Ovary (tissue), 7 donors: ENCODE measurements at regions not wholly inside any gene's neighbourhood (a gene's known extent, or its start where the extent isn't known, plus 50 kb on each side); places are given as distances from the start of the nearest gene placed in this dataset.

Experiments
- DNase-seq, 5 donors: peaks; one replicate each; pipeline ENCODE4 v3.0.0-alpha.2; 2019 to 2020
- H3K27ac ChIP-seq, 2 donors: fragments of 200-600 bp; one replicate each; pipeline versions ENCODE4 v1.5.1 to v1.8.0; 2019 to 2022
- H3K27me3 ChIP-seq: fragments of 200-600 bp; one replicate; pipeline ENCODE4 v1.8.0; 2022
- H3K36me3 ChIP-seq: fragments of 200-600 bp; sonication (generic); one replicate; pipeline ENCODE4 v1.5.1; 2019
- H3K4me1 ChIP-seq: one replicate; pipeline ENCODE4 v1.8.1; 2013; ENCODE audit warnings: mild to moderate bottlenecking, moderate library complexity; ENCODE audit not compliant: insufficient read depth
- H3K4me3 ChIP-seq: fragments of 200-600 bp; sonication (generic); one replicate; pipeline ENCODE4 v1.5.1; 2017
- H3K9me3 ChIP-seq, 2 donors: fragments of 200-600 bp in 1 of 2; sonication (generic) in 1 of 2; one replicate each; pipeline versions ENCODE4 v1.5.1 to v1.8.1; 2013 to 2019; ENCODE audit warnings: mild to moderate bottlenecking in 1 of 2, moderate library complexity in 1 of 2
- CTCF ChIP-seq, 3 donors: fragments of 450-650 bp in 2 of 3; fragments of 200-600 bp in 1 of 3; IDR thresholded peaks; one replicate each; pipeline versions ENCODE4 v1.5.1 to v1.8.0; 2016 to 2022; ENCODE audit warnings: antibody characterized with exemption in 3 of 3, mild to moderate bottlenecking in 1 of 3
- EP300 ChIP-seq: sonication (generic); formaldehyde crosslinking; IDR thresholded peaks from one replicate; pipeline ENCODE4 v1.6.1; 2017; ENCODE audit warnings: antibody characterized with exemption
- POLR2A ChIP-seq: fragments of 450-650 bp; IDR thresholded peaks from one replicate; pipeline ENCODE4 v1.6.1; 2017; ENCODE audit warnings: antibody characterized with exemption, mild to moderate bottlenecking, moderate library complexity
- WGBS, 3 donors: extraction: QIAGEN DNeasy Blood & Tissue Kit in 1 of 3; methylation state at CpG; one replicate each; pipeline versions ENCODE4 v1.1.5 to v1.1.7; 2013 to 2017; 5-methylcytosine and 5-hydroxymethylcytosine counted together
- intact Hi-C, 4 donors: fragments of 100-400 bp; cut with DNase I; formaldehyde crosslinking; loops; one replicate each; pipeline versions ENCODE4 v1.11.0 to v1.15.1; 2022 to 2023
- donor health status: DM: no; HTN: no; CAD: no; lungs with moderate emphysema.
- donor health status: DM: no; HTN: no; CAD: no.
- donor health status: Bipolar disorder and iron deficiency.
- donor health status: DM: no; HTN: no; CAD: no.
- donor health status: DM: yes; HTN: yes; CAD: no.

- TF ChIP-seq POLR2A (no peak), EP300 (no peak), CTCF (IDR thresholded peaks at IDR 0.05) (no peak)
- Histone ChIP-seq H3K27me3 (no peaks in the 10 kb centered on the region), H3K36me3 (no peaks in the 10 kb centered on the region), H3K4me3 (no peak overlapping the region), H3K9me3 (no peaks in the 10 kb centered on the region), H3K27ac (no peak overlapping the region), H3K4me1 (no peaks in the 10 kb centered on the region)
- 44 to 58% (median 53%) methylated on average over 4 of the region's 4 CpGs for WGBS, 3 donors
- DNase-seq, result no peak
- intact Hi-C loops, result no loop called here
Observed at GRCh38 chr15:35834216-35834830, 288.4 kb upstream of the DPH6 start.

- WGBS, 3 donors, result 74 to 85% (median 82%) methylated on average over 2 of the region's 2 CpGs
- DNase-seq, result no peak
- Histone ChIP-seq H3K4me1 (no peaks in the 10 kb centered on the region), H3K27ac (no peak overlapping the region), H3K27me3 (no peaks in the 10 kb centered on the region), H3K9me3 (no peaks in the 10 kb centered on the region), H3K4me3 (no peak overlapping the region), H3K36me3 (no peaks in the 10 kb centered on the region)
- intact Hi-C loops, result no loop called here
- TF ChIP-seq CTCF (IDR thresholded peaks at IDR 0.05) (no peak), EP300 (no peak)
Observed at GRCh38 chr15:35834866-35835265, 288.9 kb upstream of the DPH6 start.

- DNase-seq, result no peak
- Histone ChIP-seq H3K9me3 (no peaks in the 10 kb centered on the region), H3K27me3 (no peaks in the 10 kb centered on the region), H3K36me3 (no peaks in the 10 kb centered on the region), H3K27ac (no peak overlapping the region), H3K4me3 (no peak overlapping the region), H3K4me1 (no peaks in the 10 kb centered on the region)
- TF ChIP-seq POLR2A (no peak), CTCF (IDR thresholded peaks at IDR 0.05) (no peak), EP300 (no peak)
- WGBS, 3 donors, result 92 to 93% (median 92%) methylated on average over 12 of the region's 12 CpGs
- intact Hi-C loops, result no loop called here
Observed at GRCh38 chr15:35838424-35839111, 292.6 kb upstream of the DPH6 start.

GRCh38 chr15:35842631-35843030 lies 296.7 kb upstream of the DPH6 start:
- intact Hi-C loops, result no loop called here
- Histone ChIP-seq H3K9me3 (no peaks in the 10 kb centered on the region), H3K36me3 (no peaks in the 10 kb centered on the region), H3K27me3 (no peaks in the 10 kb centered on the region), H3K27ac (no peak overlapping the region), H3K4me3 (no peak overlapping the region), H3K4me1 (no peaks in the 10 kb centered on the region)
- no peak for DNase-seq
- TF ChIP-seq EP300, result no peak
- TF ChIP-seq POLR2A, result no peak
- TF ChIP-seq CTCF (IDR thresholded peaks at IDR 0.05), result no peak
- WGBS, 3 donors, result 86 to 90% (median 89%) methylated on average over 3 of the region's 3 CpGs
